MCF 10A (cell line): ENCODE measurements at regions not wholly inside any gene's neighbourhood (a gene's known extent, or its start where the extent isn't known, plus 50 kb on each side); places are given as distances from the start of the nearest gene placed in this dataset.

Experiments used
- BruUV-seq: library from RNA; stranded (reverse); fragments of 400-500 nt; replicated peaks from 2 replicates; lab custom pipeline; 2021; lab: Mats Ljungman, UMichigan
- CTCF ChIA-PET: fragments of 300-600 bp; sonication (Branson Sonifier 250); formaldehyde crosslinking; extraction: SDS; loops from one replicate; lab custom pipeline; 2021; ENCODE audit warnings: antibody characterized with exemption, inconsistent platforms; lab: Yijun Ruan, JAX
- POLR2A ChIA-PET: fragments of 300-600, 350-650 bp; sonication (Branson Sonifier 250); formaldehyde crosslinking; extraction: SDS; loops from one replicate; lab custom pipeline; 2020; ENCODE audit warnings: antibody characterized with exemption, inconsistent platforms; lab: Yijun Ruan, JAX
- DNase-seq: peaks from one replicate; pipeline ENCODE4 v3.0.0-alpha.2; 2018; ENCODE audit not compliant: unreplicated experiment
- H3K27ac Mint-ChIP-seq: one replicate; pipeline ENCODE4 v1.8.0; 2022; ENCODE audit warnings: mild to moderate bottlenecking, low read depth, mixed read lengths; ENCODE audit not compliant: unreplicated experiment
- H3K27me3 Mint-ChIP-seq: one replicate; pipeline ENCODE4 v1.8.0; 2022; ENCODE audit warnings: mixed read lengths; ENCODE audit not compliant: insufficient read depth, unreplicated experiment
- H3K36me3 Mint-ChIP-seq: one replicate; pipeline ENCODE4 v1.8.0; 2022; ENCODE audit warnings: mild to moderate bottlenecking, moderate library complexity, mixed read lengths; ENCODE audit not compliant: insufficient read depth, unreplicated experiment
- H3K4me1 Mint-ChIP-seq: one replicate; pipeline ENCODE4 v1.8.0; 2022; ENCODE audit warnings: mixed read lengths; ENCODE audit not compliant: insufficient read depth, unreplicated experiment
- H3K4me3 Mint-ChIP-seq: one replicate; pipeline ENCODE4 v1.8.0; 2022; ENCODE audit warnings: mild to moderate bottlenecking, moderate library complexity, mixed read lengths; ENCODE audit not compliant: unreplicated experiment
- H3K9me3 Mint-ChIP-seq: one replicate; pipeline ENCODE4 v1.8.0; 2022; ENCODE audit warnings: mixed read lengths; ENCODE audit not compliant: unreplicated experiment
- CTCF ChIP-seq: fragments of 200-600 bp; IDR thresholded peaks from one replicate; pipeline ENCODE4 v1.8.0; 2022; ENCODE audit warnings: antibody characterized with exemption, mild to moderate bottlenecking; ENCODE audit not compliant: unreplicated experiment
- intact Hi-C: fragments of 100-400 bp; cut with micrococcal nuclease; formaldehyde crosslinking; loops from 2 replicates; pipeline ENCODE4 v1.14.1; 2022

GRCh38 chr6:145531032-145531431, 204.3 kb downstream of the EPM2A start:
- CTCF ChIA-PET, result no interaction called here
- no peak for DNase-seq
- Mint-ChIP-seq H3K27ac (no peak overlapping the region), H3K9me3 (no peaks in the 10 kb centered on the region), H3K27me3 (no peaks in the 10 kb centered on the region), H3K4me1 (no peaks in the 10 kb centered on the region), H3K36me3 (no peaks in the 10 kb centered on the region), H3K4me3 (no peak overlapping the region)
- intact Hi-C loops, result no loop called here
- BruUV-seq, result no TSS peak
- POLR2A ChIA-PET, result no interaction called here
- no peak for TF ChIP-seq CTCF

DNA sequence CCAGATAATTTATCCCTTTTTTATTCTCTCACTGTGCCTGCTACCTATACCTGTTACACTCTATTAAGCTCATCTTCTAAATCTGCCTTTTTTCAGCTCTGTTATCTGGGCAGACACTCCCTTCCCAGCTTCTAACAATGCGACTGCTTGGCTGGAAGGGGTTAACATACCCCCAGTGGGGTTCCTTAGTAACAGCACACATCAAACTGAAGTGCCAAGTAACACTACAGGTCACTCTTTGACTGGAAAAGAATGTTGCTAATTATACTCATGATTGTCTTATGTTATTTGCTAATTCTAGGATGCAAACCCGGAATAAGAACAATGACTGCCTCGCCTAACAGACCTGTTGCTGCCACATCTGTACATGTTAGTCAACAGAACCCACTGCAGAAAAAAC, 203.5 kb downstream of the EPM2A start:
- Mint-ChIP-seq H3K9me3 (no peaks in the 10 kb centered on the region), H3K4me3 (no peak overlapping the region), H3K27ac (no peak overlapping the region), H3K36me3 (no peaks in the 10 kb centered on the region), H3K4me1 (no peaks in the 10 kb centered on the region), H3K27me3 (no peaks in the 10 kb centered on the region)
- POLR2A ChIA-PET, result no interaction called here
- intact Hi-C loops, result no loop called here
- no peak for TF ChIP-seq CTCF
- no TSS peak for BruUV-seq
- DNase-seq, result no peak
- CTCF ChIA-PET, result no interaction called here

DNA sequence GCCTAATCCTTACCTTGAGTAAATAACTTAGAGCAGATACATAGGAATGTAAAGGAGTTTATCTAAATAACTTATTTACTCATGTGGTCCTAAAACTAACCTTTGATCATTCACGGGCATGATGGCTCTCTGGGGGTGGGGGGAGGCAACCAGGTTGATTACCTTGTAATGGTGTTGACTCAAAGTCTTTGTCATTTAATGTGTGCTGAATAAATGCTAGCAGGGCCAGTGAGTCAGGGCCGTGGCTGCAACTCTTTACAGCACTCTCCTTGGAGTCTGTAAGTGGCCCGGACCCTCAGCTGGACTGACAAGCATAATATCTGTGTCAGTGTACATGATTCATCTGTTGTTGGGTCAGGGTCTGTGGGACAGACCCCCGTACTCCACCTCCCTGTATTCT, 203.0 kb downstream of the EPM2A start:
- BruUV-seq, result no TSS peak
- CTCF ChIA-PET, result no interaction called here
- no peak for DNase-seq
- intact Hi-C loops, result no loop called here
- Mint-ChIP-seq H3K9me3 (no peaks in the 10 kb centered on the region), H3K4me1 (no peaks in the 10 kb centered on the region), H3K36me3 (no peaks in the 10 kb centered on the region), H3K27me3 (no peaks in the 10 kb centered on the region), H3K27ac (no peak overlapping the region), H3K4me3 (no peak overlapping the region)
- no peak for TF ChIP-seq CTCF
- POLR2A ChIA-PET, result no interaction called here

DNA sequence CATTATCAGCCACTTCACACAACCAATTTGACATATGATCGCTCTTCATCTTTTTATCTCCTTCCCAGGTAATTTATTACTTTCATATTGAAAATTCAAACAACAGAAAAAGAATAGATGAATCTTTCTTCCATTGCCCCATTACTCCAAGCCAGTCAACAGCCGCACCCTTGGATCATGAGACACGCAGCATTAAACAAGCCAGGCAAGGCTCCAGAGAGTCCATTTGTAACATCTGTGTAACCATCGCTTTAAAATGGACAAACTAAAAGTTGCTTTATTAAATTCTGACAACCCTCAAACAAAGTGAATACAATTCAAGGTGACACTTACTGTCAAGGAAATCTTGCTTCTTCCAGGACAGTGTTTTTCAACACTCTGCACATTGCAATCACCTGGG, 200.3 kb downstream of the EPM2A start:
- no peaks in the 10 kb centered on the region for H3K9me3 Mint-ChIP-seq
- H3K27me3 Mint-ChIP-seq, result no peaks in the 10 kb centered on the region
- no peaks in the 10 kb centered on the region for H3K36me3 Mint-ChIP-seq
- DNase-seq, result no peak
- TF ChIP-seq CTCF, result no peak
- ChIA-PET CTCF (no interaction called here), POLR2A (interaction anchor here (1.3 kb wide), 1 partner anchor 19 kb away, joined by 4 read pairs; no protein-coding TSS in a partner anchor)
- H3K4me3 Mint-ChIP-seq, result no peak overlapping the region
- no TSS peak for BruUV-seq
- peaks cover 5% of the 10 kb centered on the region for H3K4me1 Mint-ChIP-seq
- intact Hi-C loops, result no loop called here
- no peak overlapping the region for H3K27ac Mint-ChIP-seq
